Right cardiac atrium (tissue), 5 donors: ENCODE measurements at regions not wholly inside any gene's neighbourhood (a gene's known extent, or its start where the extent isn't known, plus 50 kb on each side); places are given as distances from the start of the nearest gene placed in this dataset.

Experiments
- ATAC-seq, 2 donors: fragments of 200-7000 bp; cut with Tn5 transposase; one replicate each; pipeline versions ENCODE4 v1.8.0 to v1.9.1; 2020; ENCODE audit warnings: moderate library complexity in 2 of 2, mild to moderate bottlenecking in 1 of 2
- DNase-seq, 3 donors: peaks; one replicate each; pipeline ENCODE4 v3.0.0-alpha.2; 2020
- H3K27ac ChIP-seq: one replicate; pipeline ENCODE4 v1.5.1; 2013; ENCODE audit warnings: mild to moderate bottlenecking, low read length, control low read depth, moderate library complexity
- H3K27me3 ChIP-seq: one replicate; pipeline ENCODE4 v1.6.1; 2013; ENCODE audit not compliant: control insufficient read depth, insufficient read depth
- H3K4me1 ChIP-seq: one replicate; pipeline ENCODE4 v1.6.1; 2013; ENCODE audit warnings: low read length; ENCODE audit not compliant: control insufficient read depth, insufficient read depth
- H3K4me3 ChIP-seq: one replicate; pipeline ENCODE4 v1.5.1; 2013; ENCODE audit warnings: low read length, control low read depth
- H3K9me3 ChIP-seq: one replicate; pipeline ENCODE4 v1.6.1; 2013; ENCODE audit warnings: low read length; ENCODE audit not compliant: control insufficient read depth
- WGBS: extraction: QIAGEN DNeasy Blood & Tissue Kit; methylation state at CpG from one replicate; pipeline ENCODE4 v1.1.7; 2013; 5-methylcytosine and 5-hydroxymethylcytosine counted together
- intact Hi-C, 4 donors: fragments of 100-400 bp; cut with DNase I; formaldehyde crosslinking; loops; one replicate each; pipeline versions ENCODE4 v1.11.0 to v1.14.0; 2022 to 2023
- donor health status: healthy with polysubstance abuse.
- donor health status: DM: no; HTN: yes; CAD: no.
- donor health status: DM: no; HTN: no; CAD: no.
- donor health status: DM: no; HTN: yes; CAD: no; lungs with severe emphysema.
- donor health status: DM: yes; HTN: yes; CAD: no.

GRCh38 chr16:73396556-73396955, 348.6 kb upstream of the ZFHX3 start:
- intact Hi-C loops = no loop called here
- DNase-seq (no peak), ATAC-seq (no peak)
- Histone ChIP-seq H3K4me1 (no peaks in the 10 kb centered on the region), H3K27me3 (no peaks in the 10 kb centered on the region), H3K9me3 (no peaks in the 10 kb centered on the region), H3K4me3 (no peak overlapping the region), H3K27ac (no peak overlapping the region)
- WGBS = 73% methylated on average over 3 of the region's 3 CpGs

- Histone ChIP-seq H3K27me3 (no peaks in the 10 kb centered on the region), H3K27ac (no peak overlapping the region), H3K4me3 (no peak overlapping the region), H3K4me1 (no peaks in the 10 kb centered on the region), H3K9me3 (no peaks in the 10 kb centered on the region)
- DNase-seq (no peak), ATAC-seq (no peak)
- 92% methylated on average over 6 of the region's 6 CpGs for WGBS
- intact Hi-C loops = no loop called here
These were observed 343.0 kb upstream of the ZFHX3 start for GRCh38 chr16:73390936-73391335.

DNA sequence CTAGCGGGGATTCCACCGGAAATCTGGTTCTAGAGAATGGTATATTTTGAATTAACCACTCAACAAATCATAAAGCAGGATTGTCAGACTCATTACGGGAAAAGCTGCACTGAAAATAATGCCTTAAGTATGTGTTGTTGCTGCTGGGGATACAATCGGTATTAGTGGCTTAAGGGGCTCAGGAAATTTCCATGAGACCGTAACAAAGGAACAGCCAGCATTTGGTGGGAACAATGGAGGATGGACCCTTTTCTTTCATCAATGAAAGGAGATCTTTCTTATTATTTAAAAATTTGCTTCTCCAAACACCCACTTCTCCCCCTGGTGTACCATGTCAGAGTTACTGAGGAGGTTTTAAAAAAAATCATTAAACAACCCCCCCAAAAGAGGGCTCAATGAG, 342.6 kb upstream of the ZFHX3 start:
- Histone ChIP-seq H3K27me3 (no peaks in the 10 kb centered on the region), H3K27ac (no peak overlapping the region), H3K4me3 (no peak overlapping the region), H3K4me1 (no peaks in the 10 kb centered on the region), H3K9me3 (no peaks in the 10 kb centered on the region)
- WGBS = 93% methylated on average over 5 of the region's 5 CpGs
- DNase-seq = no peak
- ATAC-seq = no peak
- intact Hi-C loops = no loop called here

- Histone ChIP-seq H3K27ac (no peak overlapping the region), H3K9me3 (no peaks in the 10 kb centered on the region), H3K27me3 (no peaks in the 10 kb centered on the region), H3K4me1 (no peaks in the 10 kb centered on the region), H3K4me3 (no peak overlapping the region)
- ATAC-seq = no peak
- intact Hi-C loops = no loop called here
- DNase-seq = no peak
- 79% methylated on average over 6 of the region's 6 CpGs for WGBS
These were observed 341.2 kb upstream of the ZFHX3 start for GRCh38 chr16:73389085-73389484.

DNA sequence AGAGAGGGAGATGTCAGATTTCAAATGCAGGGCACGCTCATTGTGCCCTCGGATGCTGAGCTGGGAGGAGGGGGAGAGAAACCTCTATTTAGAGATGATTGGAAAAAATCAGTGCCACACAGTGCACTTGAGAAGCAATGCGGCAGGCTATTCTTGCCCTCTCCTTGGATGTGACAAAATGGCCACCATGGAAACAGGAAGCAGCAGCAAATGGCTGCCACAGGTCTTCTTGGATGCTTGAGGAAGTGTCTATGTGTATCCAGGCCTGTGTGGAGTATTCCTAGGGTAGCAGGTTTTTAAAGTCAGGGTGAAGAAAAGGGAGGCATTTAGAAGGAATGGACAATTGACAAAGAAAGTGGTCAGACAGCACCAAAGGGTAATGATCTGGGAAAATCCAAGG, 340.1 kb upstream of the ZFHX3 start:
- H3K9me3 ChIP-seq = no peaks in the 10 kb centered on the region
- H3K4me1 ChIP-seq = no peaks in the 10 kb centered on the region
- ATAC-seq (no peak), DNase-seq (no peak)
- H3K27ac ChIP-seq = no peak overlapping the region
- intact Hi-C loops = no loop called here
- no peaks in the 10 kb centered on the region for H3K27me3 ChIP-seq
- 95% methylated on average over 3 of the region's 3 CpGs for WGBS
- H3K4me3 ChIP-seq = no peak overlapping the region

- Histone ChIP-seq H3K9me3 (no peaks in the 10 kb centered on the region), H3K27ac (no peak overlapping the region), H3K27me3 (no peaks in the 10 kb centered on the region), H3K4me3 (no peak overlapping the region), H3K4me1 (no peaks in the 10 kb centered on the region)
- WGBS = 75% methylated on average over 5 of the region's 5 CpGs
- DNase-seq (no peak), ATAC-seq (no peak)
- intact Hi-C loops = no loop called here
These were observed 337.8 kb upstream of the ZFHX3 start for GRCh38 chr16:73385696-73386095.

DNA sequence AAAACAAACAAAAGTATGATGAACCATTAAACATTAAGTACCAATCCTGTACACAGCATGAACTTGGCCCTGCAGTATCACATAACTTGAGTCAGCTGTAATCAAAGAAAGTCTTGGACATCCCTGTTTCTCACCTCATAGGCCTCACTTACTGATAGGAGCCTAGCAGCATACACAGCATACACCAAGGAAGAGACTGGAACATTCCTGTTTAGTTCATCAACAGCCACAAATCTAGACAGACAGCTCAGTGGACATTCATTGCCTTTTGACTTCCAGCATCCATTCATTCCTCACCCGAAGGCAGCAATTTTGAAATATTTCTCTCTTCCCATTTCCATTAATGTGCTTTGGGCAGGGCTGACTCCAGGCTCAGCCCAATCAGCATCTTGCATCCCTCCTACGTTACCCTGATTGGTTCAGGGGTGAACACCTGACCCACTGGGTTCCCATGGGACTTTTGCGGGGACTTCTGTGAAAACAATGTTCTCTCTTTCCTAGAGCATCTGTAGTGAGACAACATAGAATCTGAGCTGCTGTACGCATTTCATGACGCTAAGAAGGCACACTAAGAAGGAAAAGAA, 336.7 kb upstream of the ZFHX3 start:
- ATAC-seq (no peak), DNase-seq (no peak)
- no peaks in the 10 kb centered on the region for H3K9me3 ChIP-seq
- no peak overlapping the region for H3K27ac ChIP-seq
- H3K4me1 ChIP-seq = no peaks in the 10 kb centered on the region
- no peaks in the 10 kb centered on the region for H3K27me3 ChIP-seq
- no peak overlapping the region for H3K4me3 ChIP-seq
- intact Hi-C loops = no loop called here
- 93% methylated on average over 5 of the region's 5 CpGs for WGBS

- no peaks in the 10 kb centered on the region for H3K27me3 ChIP-seq
- ATAC-seq = no peak
- 77% methylated on average over 3 of the region's 3 CpGs for WGBS
- H3K27ac ChIP-seq = no peak overlapping the region
- DNase-seq = no peak
- H3K4me1 ChIP-seq = no peaks in the 10 kb centered on the region
- no peak overlapping the region for H3K4me3 ChIP-seq
- intact Hi-C loops = no loop called here
- H3K9me3 ChIP-seq = no peaks in the 10 kb centered on the region
These were observed 336.0 kb upstream of the ZFHX3 start for GRCh38 chr16:73383988-73384365.

DNA sequence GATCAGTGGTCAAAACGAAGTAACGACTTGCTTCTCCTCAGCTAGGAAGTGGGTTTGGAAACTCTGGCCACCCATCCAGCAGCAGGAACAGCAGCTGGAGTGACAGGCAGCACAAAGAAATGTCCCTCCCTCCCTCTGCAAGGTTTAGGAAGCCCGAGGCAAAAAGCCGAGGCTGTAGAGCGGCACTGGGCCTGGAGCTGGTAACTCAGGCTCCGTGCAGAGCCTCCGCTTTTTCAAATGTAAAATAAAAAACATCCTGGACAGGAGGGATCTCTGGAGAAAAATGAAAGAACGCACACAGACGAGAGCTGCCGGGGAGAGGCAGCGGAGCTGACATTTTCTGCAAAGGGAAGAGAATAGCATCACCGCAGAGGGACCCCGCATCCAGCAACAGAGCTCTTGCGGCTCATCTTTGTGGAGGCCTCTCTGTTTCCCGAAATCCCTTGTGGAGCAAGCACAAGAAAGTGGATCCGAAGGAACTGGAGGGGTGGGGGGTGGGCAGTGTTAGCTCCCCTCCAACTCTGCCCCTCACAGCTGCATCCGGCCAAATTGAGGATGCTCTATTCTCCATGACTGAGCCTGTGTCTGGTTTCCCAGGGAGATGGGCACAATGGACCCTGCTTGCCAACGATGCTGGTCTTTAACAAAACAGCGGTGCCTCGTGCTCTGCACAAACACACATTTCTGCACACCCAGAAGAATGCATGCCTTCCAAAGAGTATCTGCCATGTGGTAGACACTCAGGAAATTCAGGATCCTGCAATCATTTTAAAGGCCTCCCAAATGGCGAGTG, 335.5 kb upstream of the ZFHX3 start:
- Histone ChIP-seq H3K4me3 (no peak overlapping the region), H3K9me3 (no peaks in the 10 kb centered on the region), H3K27ac (no peak overlapping the region), H3K4me1 (no peaks in the 10 kb centered on the region), H3K27me3 (no peaks in the 10 kb centered on the region)
- 81% methylated on average over 21 of the region's 21 CpGs for WGBS
- intact Hi-C loops = no loop called here
- no peak for DNase-seq
- no peak for ATAC-seq

GRCh38 chr16:73378471-73378870, 330.5 kb upstream of the ZFHX3 start:
- H3K4me3 ChIP-seq = no peak overlapping the region
- ATAC-seq (no peak), DNase-seq (no peak)
- no peaks in the 10 kb centered on the region for H3K27me3 ChIP-seq
- intact Hi-C loops = no loop called here
- 83% methylated on average over 4 of the region's 4 CpGs for WGBS
- no peak overlapping the region for H3K27ac ChIP-seq
- H3K9me3 ChIP-seq = no peaks in the 10 kb centered on the region
- no peaks in the 10 kb centered on the region for H3K4me1 ChIP-seq

DNA sequence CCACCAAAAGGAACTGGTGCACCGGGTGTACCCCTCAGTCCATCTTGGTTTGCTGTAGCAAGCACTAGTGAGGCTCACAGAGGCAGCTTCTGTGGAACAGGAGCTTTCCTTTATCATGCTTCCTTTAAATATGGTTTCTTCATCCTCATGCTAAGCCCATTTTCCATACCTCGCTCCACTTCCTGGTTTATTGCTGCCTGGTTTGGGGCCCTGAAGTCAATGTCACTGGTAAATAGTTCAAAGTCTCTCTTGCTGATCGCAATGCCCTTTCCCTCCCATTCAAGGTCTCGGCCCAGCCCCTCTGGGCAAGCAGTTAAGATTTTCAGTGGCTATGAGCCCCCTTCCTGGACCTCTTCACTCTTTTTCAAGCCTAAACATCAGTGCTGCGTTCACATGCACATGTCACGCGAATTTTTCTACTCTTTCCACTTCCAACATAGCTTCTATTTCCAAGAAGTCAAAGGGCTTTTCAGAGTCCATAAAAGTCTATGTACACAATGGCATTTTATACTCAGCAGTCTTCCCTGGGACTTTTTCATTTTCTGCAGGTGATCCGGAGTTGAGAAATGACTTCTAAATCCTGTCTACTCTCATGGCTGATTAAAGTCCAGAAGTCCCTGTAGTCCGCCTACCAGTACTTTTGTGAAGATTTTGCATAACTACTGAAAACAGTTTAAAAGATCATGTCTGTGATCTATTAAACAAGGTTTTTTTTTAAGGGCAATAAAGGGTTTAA, 323.8 kb upstream of the ZFHX3 start:
- H3K27ac ChIP-seq = no peak overlapping the region
- no peak for ATAC-seq
- H3K27me3 ChIP-seq = peaks cover 6% of the 10 kb centered on the region
- no peaks in the 10 kb centered on the region for H3K9me3 ChIP-seq
- no peak for DNase-seq
- no peaks in the 10 kb centered on the region for H3K4me1 ChIP-seq
- intact Hi-C loops = no loop called here
- no peak overlapping the region for H3K4me3 ChIP-seq
- WGBS = 92% methylated on average over 9 of the region's 9 CpGs
